M059J (cell line): ENCODE measurements at regions not wholly inside any gene's neighbourhood (a gene's known extent, or its start where the extent isn't known, plus 50 kb on each side); places are given as distances from the start of the nearest gene placed in this dataset.

Source experiments
- DNase-seq: peaks from one replicate; pipeline ENCODE4 v3.0.0-alpha.2; 2012; ENCODE audit warnings: low read depth

GRCh38 chr18:75588412-75588811 is 160.9 kb upstream of the SMIM21 start:
- no peak for DNase-seq

GRCh38 chr18:75587131-75587530 is 159.6 kb upstream of the SMIM21 start:
- no peak for DNase-seq

GRCh38 chr18:75586130-75586889 is 158.8 kb upstream of the SMIM21 start:
- DNase-seq = no peak

- DNase-seq = no peak
Measured at GRCh38 chr18:75582940-75583339, 155.4 kb upstream of the SMIM21 start.

GRCh38 chr18:75582406-75582821 is 154.9 kb upstream of the SMIM21 start:
- peak; percentile 3 for DNase-seq

GRCh38 chr18:75581336-75582131 is 154.0 kb upstream of the SMIM21 start:
- no peak for DNase-seq

- DNase-seq = no peak
Measured at GRCh38 chr18:75574187-75574586, 146.7 kb upstream of the SMIM21 start.

- DNase-seq = no peak
Measured at GRCh38 chr18:75563150-75563549, 135.6 kb upstream of the SMIM21 start.

GRCh38 chr18:75562216-75562615 is 134.7 kb upstream of the SMIM21 start:
- DNase-seq = no peak

GRCh38 chr18:75558790-75559189 is 131.3 kb upstream of the SMIM21 start:
- no peak for DNase-seq

- no peak for DNase-seq
Measured at GRCh38 chr18:75556841-75557240, 129.3 kb upstream of the SMIM21 start.

- no peak for DNase-seq
Measured at GRCh38 chr18:75554644-75555185, 127.2 kb upstream of the SMIM21 start.

- no peak for DNase-seq
Measured at GRCh38 chr18:75554176-75554575, 126.7 kb upstream of the SMIM21 start.

GRCh38 chr18:75553021-75553420 is 125.5 kb upstream of the SMIM21 start:
- no peak for DNase-seq

- no peak for DNase-seq
Measured at GRCh38 chr18:75551071-75551470, 123.6 kb upstream of the SMIM21 start.

- peak; percentile 33 for DNase-seq
Measured at GRCh38 chr18:75548353-75548905, 120.9 kb upstream of the SMIM21 start.

GRCh38 chr18:75546964-75547363 is 119.5 kb upstream of the SMIM21 start:
- DNase-seq = no peak

GRCh38 chr18:75545189-75545588 is 117.7 kb upstream of the SMIM21 start:
- no peak for DNase-seq

- peak; percentile 35 for DNase-seq
Measured at GRCh38 chr18:75544496-75544895, 117.0 kb upstream of the SMIM21 start.

- DNase-seq = peak; percentile 34
Measured at GRCh38 chr18:75544051-75544481, 116.6 kb upstream of the SMIM21 start.

- no peak for DNase-seq
Measured at GRCh38 chr18:75538727-75539126, 111.2 kb upstream of the SMIM21 start.

GRCh38 chr18:75533950-75534349 is 106.4 kb upstream of the SMIM21 start:
- DNase-seq = no peak

GRCh38 chr18:75533209-75533608 is 105.7 kb upstream of the SMIM21 start:
- DNase-seq = no peak
